ENCODE measurements at regions not wholly inside any gene's neighbourhood (a gene's known extent, or its start where the extent isn't known, plus 50 kb on each side); places are given as distances from the start of the nearest gene placed in this dataset.

GRCh38 chr1:99152132-99152531 is 112.2 kb upstream of the PLPPR4 start:
- no peak for DNase-seq (ENCODE audit: low spot score)
- ATAC-seq = peak; percentile 45

GRCh38 chr1:99163671-99164070 is 100.6 kb upstream of the PLPPR4 start:
- no peak for DNase-seq (ENCODE audit: low spot score)
- ATAC-seq = no peak

GRCh38 chr1:99170516-99170915 is 93.8 kb upstream of the PLPPR4 start:
- no peak for DNase-seq (ENCODE audit: low spot score)
- no peak for ATAC-seq

GRCh38 chr1:99171184-99171813 is 93.0 kb upstream of the PLPPR4 start:
- DNase-seq (ENCODE audit: low spot score) = no peak
- ATAC-seq = peak; percentile 74

GRCh38 chr1:99173282-99173681 is 91.0 kb upstream of the PLPPR4 start:
- ATAC-seq = no peak
- DNase-seq (ENCODE audit: low spot score) = no peak

- ATAC-seq = peak; percentile 45
- DNase-seq (ENCODE audit: low spot score) = no peak
These were observed 90.4 kb upstream of the PLPPR4 start for GRCh38 chr1:99173900-99174299.

GRCh38 chr1:99176753-99177152 is 87.5 kb upstream of the PLPPR4 start:
- DNase-seq (ENCODE audit: low spot score) = no peak
- no peak for ATAC-seq

GRCh38 chr1:99177465-99177864 is 86.8 kb upstream of the PLPPR4 start:
- DNase-seq (ENCODE audit: low spot score) = no peak
- no peak for ATAC-seq

GRCh38 chr1:99180343-99180808 is 83.9 kb upstream of the PLPPR4 start:
- ATAC-seq (peak; percentile 100), DNase-seq (ENCODE audit: low spot score) (peak; percentile 72)

GRCh38 chr1:99180915-99181314 is 83.4 kb upstream of the PLPPR4 start:
- ATAC-seq (no peak), DNase-seq (ENCODE audit: low spot score) (no peak)

- DNase-seq (ENCODE audit: low spot score) (no peak), ATAC-seq (no peak)
These were observed 82.4 kb upstream of the PLPPR4 start for GRCh38 chr1:99181892-99182291.

GRCh38 chr1:99185196-99185595 is 79.1 kb upstream of the PLPPR4 start:
- ATAC-seq = no peak
- DNase-seq (ENCODE audit: low spot score) = no peak

- no peak for ATAC-seq
- no peak for DNase-seq (ENCODE audit: low spot score)
These were observed 70.9 kb upstream of the PLPPR4 start for GRCh38 chr1:99193431-99193830.

- DNase-seq (ENCODE audit: low spot score) (no peak), ATAC-seq (no peak)
These were observed 65.9 kb upstream of the PLPPR4 start for GRCh38 chr1:99198393-99198792.

GRCh38 chr1:99207216-99207615 is 57.1 kb upstream of the PLPPR4 start:
- DNase-seq (ENCODE audit: low spot score) (no peak), ATAC-seq (no peak)

All from left lobe of liver (tissue), 2 donors.